Activated CD4-positive, CD25-positive, alpha-beta regulatory T cell treated with anti-CD3 and anti-CD28 coated beads, Interleukin-2, amount 50 U/mL, for 72 hours (primary cell): ENCODE measurements at regions not wholly inside any gene's neighbourhood (a gene's known extent, or its start where the extent isn't known, plus 50 kb on each side); places are given as distances from the start of the nearest gene placed in this dataset.

Experiments
- DNase-seq: peaks from one replicate; pipeline ENCODE4 v3.0.0; 2021

GRCh38 chr1:5312862-5313261 is 658.5 kb downstream of the AJAP1 start:
- DNase-seq = no peak

GRCh38 chr1:5312293-5312674 is 657.9 kb downstream of the AJAP1 start:
- DNase-seq = no peak

GRCh38 chr1:5311634-5312292 is 657.4 kb downstream of the AJAP1 start:
- DNase-seq = no peak

GRCh38 chr1:5311147-5311546 is 656.7 kb downstream of the AJAP1 start:
- DNase-seq = no peak

GRCh38 chr1:5308249-5308648 is 653.8 kb downstream of the AJAP1 start:
- no peak for DNase-seq

GRCh38 chr1:5304702-5305101 is 650.3 kb downstream of the AJAP1 start:
- no peak for DNase-seq

- no peak for DNase-seq
These were observed 644.0 kb downstream of the AJAP1 start for GRCh38 chr1:5298376-5298775.

GRCh38 chr1:5297886-5298239 is 643.5 kb downstream of the AJAP1 start:
- no peak for DNase-seq

- DNase-seq = no peak
These were observed 642.9 kb downstream of the AJAP1 start for GRCh38 chr1:5297180-5297885.

- DNase-seq = no peak
These were observed 642.3 kb downstream of the AJAP1 start for GRCh38 chr1:5296557-5297179.

GRCh38 chr1:5296095-5296494 is 641.7 kb downstream of the AJAP1 start:
- no peak for DNase-seq

- no peak for DNase-seq
These were observed 637.5 kb downstream of the AJAP1 start for GRCh38 chr1:5291889-5292288.

- no peak for DNase-seq
These were observed 633.1 kb downstream of the AJAP1 start for GRCh38 chr1:5287178-5288150.

GRCh38 chr1:5286244-5286643 is 631.8 kb downstream of the AJAP1 start:
- no peak for DNase-seq

- DNase-seq = no peak
These were observed 620.1 kb downstream of the AJAP1 start for GRCh38 chr1:5274527-5274926.

- DNase-seq = no peak
These were observed 619.0 kb downstream of the AJAP1 start for GRCh38 chr1:5273280-5274003.

- no peak for DNase-seq
These were observed 617.9 kb downstream of the AJAP1 start for GRCh38 chr1:5272325-5272724.

- DNase-seq = no peak
These were observed 616.9 kb downstream of the AJAP1 start for GRCh38 chr1:5271264-5271663.

- DNase-seq = no peak
These were observed 615.5 kb downstream of the AJAP1 start for GRCh38 chr1:5269901-5270300.

GRCh38 chr1:5267603-5268235 is 613.3 kb downstream of the AJAP1 start:
- no peak for DNase-seq

- DNase-seq = no peak
These were observed 611.1 kb downstream of the AJAP1 start for GRCh38 chr1:5265438-5266075.

- DNase-seq = no peak
These were observed 610.1 kb downstream of the AJAP1 start for GRCh38 chr1:5264476-5264875.
